ENCODE measurements at regions not wholly inside any gene's neighbourhood (a gene's known extent, or its start where the extent isn't known, plus 50 kb on each side); places are given as distances from the start of the nearest gene placed in this dataset.

DNA sequence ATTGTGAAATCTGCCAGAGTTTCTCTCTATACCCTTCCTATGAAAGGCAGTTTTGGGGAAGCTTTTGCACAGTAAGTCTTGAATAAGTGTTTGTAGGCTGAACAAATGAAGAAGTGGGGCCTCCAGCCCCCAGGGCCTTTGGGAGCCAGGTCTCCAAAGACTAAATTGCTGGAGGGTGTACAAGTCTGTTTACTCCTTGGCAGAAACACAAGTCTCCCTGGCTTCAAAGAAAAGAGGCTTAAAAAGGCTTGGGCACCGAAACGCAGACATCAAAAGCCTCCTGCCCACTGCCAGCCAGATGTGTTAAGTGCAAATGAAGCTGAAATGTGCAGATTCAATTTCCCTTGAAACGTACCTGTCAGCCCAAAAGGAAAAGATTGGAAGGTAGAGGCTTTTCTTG, 146.3 kb downstream of the TMEM132E start:
- no peak for TF ChIP-seq CTCF (IDR thresholded peaks at IDR 0.05; ENCODE audit: insufficient read depth, low read depth, low read length)
- TF ChIP-seq EZH2 (IDR thresholded peaks at IDR 0.05; ENCODE audit: insufficient read depth, low read length) = no peak
